Mesenchymal stem cell (in vitro differentiated cells and primary cell): ENCODE measurements at regions not wholly inside any gene's neighbourhood (a gene's known extent, or its start where the extent isn't known, plus 50 kb on each side); places are given as distances from the start of the nearest gene placed in this dataset.

Source experiments
- DNase-seq: peaks from one replicate; pipeline ENCODE4 v3.0.0-alpha.2; 2013
- H2AFZ ChIP-seq: one replicate; pipeline ENCODE4 v1.6.1; 2013; ENCODE audit warnings: low read depth, mild to moderate bottlenecking, control low read depth, inconsistent platforms, low read length, moderate library complexity
- H2AK5ac ChIP-seq: 2 replicates; pipeline ENCODE4 v1.6.1; 2013; ENCODE audit warnings: low read length, moderate library complexity, mild to moderate bottlenecking, inconsistent platforms; ENCODE audit not compliant: severe bottlenecking
- H2BK120ac ChIP-seq: one replicate; pipeline ENCODE4 v1.6.1; 2013; ENCODE audit warnings: low read depth, mild to moderate bottlenecking, inconsistent platforms, low read length, moderate library complexity
- H2BK12ac ChIP-seq, 2 experiments: one replicate each; pipeline ENCODE4 v1.6.1; 2013; ENCODE audit warnings: inconsistent platforms in 2 of 2, low read length in 2 of 2, mild to moderate bottlenecking in 2 of 2, moderate library complexity in 2 of 2, control low read depth in 1 of 2
- H2BK15ac ChIP-seq: one replicate; pipeline ENCODE4 v1.6.1; 2013; ENCODE audit warnings: mild to moderate bottlenecking, low read depth, inconsistent platforms; ENCODE audit not compliant: poor library complexity, severe bottlenecking
- H2BK5ac ChIP-seq: 2 replicates; pipeline ENCODE4 v1.6.1; 2013; ENCODE audit warnings: low read depth, mild to moderate bottlenecking, low read length, control low read depth, inconsistent platforms; ENCODE audit not compliant: poor library complexity, severe bottlenecking
- H3K14ac ChIP-seq, 2 experiments: one replicate each; pipeline ENCODE4 v1.6.1; 2013; ENCODE audit warnings: inconsistent platforms in 2 of 2, low read length in 2 of 2, control low read depth in 1 of 2, mild to moderate bottlenecking in 1 of 2, moderate library complexity in 1 of 2
- H3K18ac ChIP-seq, 2 experiments: one replicate each; pipeline ENCODE4 v1.6.1; 2013; ENCODE audit warnings: inconsistent platforms in 2 of 2, low read length in 2 of 2, control low read depth in 1 of 2, low read depth in 1 of 2, mild to moderate bottlenecking in 1 of 2
- H3K23ac ChIP-seq, 2 experiments: one replicate each; pipeline ENCODE4 v1.6.1; 2013; ENCODE audit warnings: inconsistent platforms in 2 of 2, low read length in 2 of 2, mild to moderate bottlenecking in 2 of 2, moderate library complexity in 2 of 2, control low read depth in 1 of 2
- H3K27ac ChIP-seq: 2 replicates; pipeline ENCODE4 v1.5.1; 2013; ENCODE audit warnings: mild to moderate bottlenecking, moderate library complexity, low read length, control low read depth, inconsistent platforms; ENCODE audit not compliant: poor library complexity, severe bottlenecking
- H3K27me3 ChIP-seq, 2 experiments: 2 replicates each; pipeline versions ENCODE4 v1.6.1 to v1.7.0; 2013; ENCODE audit warnings: low read length in 2 of 2, mild to moderate bottlenecking in 2 of 2, moderate library complexity in 2 of 2, control low read depth in 1 of 2, inconsistent platforms in 1 of 2; ENCODE audit not compliant: control insufficient read depth in 1 of 2, insufficient read depth in 1 of 2
- H3K36me3 ChIP-seq, 2 experiments: 2 replicates each; pipeline versions ENCODE4 v1.6.1 to v1.7.0; 2013; ENCODE audit warnings: low read length in 2 of 2, control low read depth in 1 of 2, inconsistent platforms in 1 of 2, low read depth in 1 of 2, mild to moderate bottlenecking in 1 of 2; ENCODE audit not compliant: insufficient read depth in 2 of 2, control insufficient read depth in 1 of 2
- H3K4ac ChIP-seq, 2 experiments: one replicate each; pipeline ENCODE4 v1.6.1; 2013; ENCODE audit warnings: inconsistent platforms in 2 of 2, low read length in 2 of 2, mild to moderate bottlenecking in 2 of 2, moderate library complexity in 2 of 2, control low read depth in 1 of 2, low read depth in 1 of 2
- H3K4me1 ChIP-seq: 2 replicates; pipeline ENCODE4 v1.6.1; 2013; ENCODE audit warnings: low read depth, low read length, control low read depth; ENCODE audit not compliant: control insufficient read depth, insufficient read depth
- H3K4me2 ChIP-seq: 2 replicates; pipeline ENCODE4 v1.6.1; 2013; ENCODE audit warnings: low read length, mild to moderate bottlenecking, inconsistent platforms; ENCODE audit not compliant: poor library complexity, severe bottlenecking
- H3K4me3 ChIP-seq, 2 experiments: 2 replicates each; pipeline versions ENCODE4 v1.5.1 to v1.7.0; 2013; ENCODE audit warnings: low read length in 2 of 2, mild to moderate bottlenecking in 2 of 2, control low read depth in 1 of 2, low read depth in 1 of 2; ENCODE audit not compliant: insufficient read depth in 1 of 2
- H3K79me1 ChIP-seq: replicated peaks from 2 replicates; pipeline ENCODE4 v1.6.1; 2013; ENCODE audit warnings: mild to moderate bottlenecking, control low read depth, low read length, inconsistent platforms; ENCODE audit not compliant: poor library complexity, severe bottlenecking
- H3K9ac ChIP-seq: 2 replicates; pipeline ENCODE4 v1.7.0; 2013; ENCODE audit warnings: mild to moderate bottlenecking, low read length, moderate library complexity
- H3K9me3 ChIP-seq: 2 replicates; pipeline ENCODE4 v1.7.0; 2013; ENCODE audit warnings: mild to moderate bottlenecking, low read length; ENCODE audit not compliant: control insufficient read depth
- H4K8ac ChIP-seq: one replicate; pipeline ENCODE4 v1.6.1; 2013; ENCODE audit warnings: inconsistent platforms, mild to moderate bottlenecking, low read length, moderate library complexity
- H4K91ac ChIP-seq: one replicate; pipeline ENCODE4 v1.6.1; 2013; ENCODE audit warnings: mild to moderate bottlenecking, low read length, inconsistent platforms
- WGBS: methylation state at CpG from one replicate; pipeline ENCODE4 v1.1.7; 2013; ENCODE audit warnings: mixed read lengths; 5-methylcytosine and 5-hydroxymethylcytosine counted together

GRCh38 chr5:1945606-1946005 lies 62.9 kb upstream of the IRX4 start:
- no peak overlapping the region for H3K9ac ChIP-seq
- no peaks in the 10 kb centered on the region for H3K79me1 ChIP-seq
- DNase-seq, result no peak
- H2BK15ac ChIP-seq, result no peak overlapping the region
- no peak overlapping the region for H4K91ac ChIP-seq
- H3K36me3 ChIP-seq, result no peaks in the 10 kb centered on the region
- no peak overlapping the region for H2BK120ac ChIP-seq
- H2AFZ ChIP-seq, result no peak overlapping the region
- no peak overlapping the region for H2BK5ac ChIP-seq
- H3K27ac ChIP-seq, result no peak overlapping the region
- peaks cover 2% of the 10 kb centered on the region for H3K4me1 ChIP-seq
- no peak overlapping the region for H3K4ac ChIP-seq
- H3K9me3 ChIP-seq, result no peaks in the 10 kb centered on the region
- H2BK12ac ChIP-seq, result no peak overlapping the region
- H3K4me3 ChIP-seq, result no peak overlapping the region
- H3K23ac ChIP-seq, result no peak overlapping the region
- H3K14ac ChIP-seq, result no peak overlapping the region
- 69% methylated on average over 13 of the region's 13 CpGs for WGBS
- H3K4me2 ChIP-seq, result no peak overlapping the region
- no peak overlapping the region for H3K18ac ChIP-seq
- no peak overlapping the region for H4K8ac ChIP-seq
- H2AK5ac ChIP-seq, result no peak overlapping the region
- H3K27me3 ChIP-seq, result peaks cover 0 to 15% of the 10 kb centered on the region in 2 experiments

GRCh38 chr5:1944408-1944807 lies 61.7 kb upstream of the IRX4 start:
- no peak for DNase-seq
- Histone ChIP-seq H4K8ac (no peak overlapping the region), H3K23ac (no peak overlapping the region), H3K9ac (no peak overlapping the region), H3K27me3 (peaks cover 0 to 15% of the 10 kb centered on the region in 2 experiments), H3K4me1 (peaks cover 2% of the 10 kb centered on the region), H3K4me3 (no peak overlapping the region), H2BK5ac (no peak overlapping the region), H2AK5ac (no peak overlapping the region), H3K79me1 (no peaks in the 10 kb centered on the region), H2BK12ac (no peak overlapping the region), H3K4me2 (no peak overlapping the region), H3K36me3 (no peaks in the 10 kb centered on the region), H4K91ac (no peak overlapping the region), H3K14ac (no peak overlapping the region), H2BK120ac (no peak overlapping the region), H3K9me3 (no peaks in the 10 kb centered on the region), H3K4ac (no peak overlapping the region), H2AFZ (no peak overlapping the region), H3K27ac (no peak overlapping the region), H3K18ac (no peak overlapping the region), H2BK15ac (no peak overlapping the region)
- WGBS, result 67% methylated on average over 10 of the region's 10 CpGs

GRCh38 chr5:1943481-1943880 lies 60.8 kb upstream of the IRX4 start:
- no peak overlapping the region for H3K14ac ChIP-seq
- no peak overlapping the region for H3K4me3 ChIP-seq
- DNase-seq, result no peak
- H3K9ac ChIP-seq, result no peak overlapping the region
- no peak overlapping the region for H2BK12ac ChIP-seq
- no peaks in the 10 kb centered on the region for H3K4me1 ChIP-seq
- H3K27ac ChIP-seq, result no peak overlapping the region
- WGBS, result 89% methylated on average over 11 of the region's 11 CpGs
- H3K4ac ChIP-seq, result no peak overlapping the region
- peaks cover 0 to 15% of the 10 kb centered on the region in 2 experiments for H3K27me3 ChIP-seq
- no peak overlapping the region for H2AFZ ChIP-seq
- no peak overlapping the region for H3K23ac ChIP-seq
- H2BK120ac ChIP-seq, result no peak overlapping the region
- H3K36me3 ChIP-seq, result no peaks in the 10 kb centered on the region
- no peak overlapping the region for H2BK5ac ChIP-seq
- H3K9me3 ChIP-seq, result no peaks in the 10 kb centered on the region
- H4K91ac ChIP-seq, result no peak overlapping the region
- H4K8ac ChIP-seq, result no peak overlapping the region
- H3K79me1 ChIP-seq, result no peaks in the 10 kb centered on the region
- H2BK15ac ChIP-seq, result no peak overlapping the region
- no peak overlapping the region for H3K18ac ChIP-seq
- H2AK5ac ChIP-seq, result no peak overlapping the region
- no peak overlapping the region for H3K4me2 ChIP-seq

GRCh38 chr5:1942630-1943029 lies 59.9 kb upstream of the IRX4 start:
- H2BK5ac ChIP-seq, result no peak overlapping the region

More at GRCh38 chr5:1942630-1943029, 59.9 kb upstream of the IRX4 start:
- H3K4ac ChIP-seq, result no peak overlapping the region
- no peak overlapping the region for H3K9ac ChIP-seq
- no peaks in the 10 kb centered on the region for H3K79me1 ChIP-seq
- H3K14ac ChIP-seq, result no peak overlapping the region
- H3K27me3 ChIP-seq, result peaks cover 0 to 15% of the 10 kb centered on the region in 2 experiments
- H3K27ac ChIP-seq, result no peak overlapping the region
- H2AK5ac ChIP-seq, result no peak overlapping the region
- no peaks in the 10 kb centered on the region for H3K4me1 ChIP-seq
- no peaks in the 10 kb centered on the region for H3K36me3 ChIP-seq
- no peak overlapping the region for H3K18ac ChIP-seq
- no peak overlapping the region for H4K8ac ChIP-seq
- H3K23ac ChIP-seq, result no peak overlapping the region
- no peak for DNase-seq
- WGBS, result 84% methylated on average over 5 of the region's 5 CpGs
- no peak overlapping the region for H4K91ac ChIP-seq
- no peaks in the 10 kb centered on the region for H3K9me3 ChIP-seq
- no peak overlapping the region for H2BK12ac ChIP-seq
- H2BK120ac ChIP-seq, result no peak overlapping the region
- H3K4me3 ChIP-seq, result no peak overlapping the region
- H2AFZ ChIP-seq, result no peak overlapping the region
- no peak overlapping the region for H3K4me2 ChIP-seq
- no peak overlapping the region for H2BK15ac ChIP-seq
